ENCODE measurements at regions not wholly inside any gene's neighbourhood (a gene's known extent, or its start where the extent isn't known, plus 50 kb on each side); places are given as distances from the start of the nearest gene placed in this dataset.

DNA sequence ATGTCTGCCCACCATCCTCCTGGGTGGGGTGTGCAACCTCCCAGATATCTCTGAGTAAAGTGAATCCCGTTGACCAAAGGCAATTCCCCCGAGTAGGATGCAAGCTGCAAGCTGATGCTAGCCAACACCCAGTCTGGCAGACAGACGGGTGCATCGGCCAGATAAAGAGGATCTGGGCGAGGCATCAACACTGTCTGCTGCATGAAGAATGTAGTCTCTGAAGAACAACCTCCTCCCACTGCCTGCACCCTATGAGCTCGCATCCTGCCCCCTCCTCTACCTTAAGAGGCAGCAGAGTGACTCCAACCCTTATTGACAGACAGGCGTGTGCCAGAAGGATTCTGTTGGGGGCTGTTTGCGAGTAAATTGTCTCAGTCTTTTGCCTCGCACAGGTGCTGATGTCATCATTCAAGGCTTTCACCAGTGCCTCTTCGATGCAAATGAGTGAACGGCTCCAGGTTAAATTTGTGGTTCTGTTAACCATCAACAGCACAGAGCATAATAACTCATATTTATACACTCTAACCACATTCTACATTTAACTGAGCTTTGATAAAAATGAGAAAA lies 546.9 kb downstream of the BCOR start:
- TF ChIP-seq EZH2 (IDR thresholded peaks at IDR 0.05; ENCODE audit: low read length, unreplicated experiment) (no peak), EZH2phosphoT487 (IDR thresholded peaks at IDR 0.05; ENCODE audit: borderline replicate concordance, low read length) (no peak)
- TF ChIP-seq, protein P1, sequence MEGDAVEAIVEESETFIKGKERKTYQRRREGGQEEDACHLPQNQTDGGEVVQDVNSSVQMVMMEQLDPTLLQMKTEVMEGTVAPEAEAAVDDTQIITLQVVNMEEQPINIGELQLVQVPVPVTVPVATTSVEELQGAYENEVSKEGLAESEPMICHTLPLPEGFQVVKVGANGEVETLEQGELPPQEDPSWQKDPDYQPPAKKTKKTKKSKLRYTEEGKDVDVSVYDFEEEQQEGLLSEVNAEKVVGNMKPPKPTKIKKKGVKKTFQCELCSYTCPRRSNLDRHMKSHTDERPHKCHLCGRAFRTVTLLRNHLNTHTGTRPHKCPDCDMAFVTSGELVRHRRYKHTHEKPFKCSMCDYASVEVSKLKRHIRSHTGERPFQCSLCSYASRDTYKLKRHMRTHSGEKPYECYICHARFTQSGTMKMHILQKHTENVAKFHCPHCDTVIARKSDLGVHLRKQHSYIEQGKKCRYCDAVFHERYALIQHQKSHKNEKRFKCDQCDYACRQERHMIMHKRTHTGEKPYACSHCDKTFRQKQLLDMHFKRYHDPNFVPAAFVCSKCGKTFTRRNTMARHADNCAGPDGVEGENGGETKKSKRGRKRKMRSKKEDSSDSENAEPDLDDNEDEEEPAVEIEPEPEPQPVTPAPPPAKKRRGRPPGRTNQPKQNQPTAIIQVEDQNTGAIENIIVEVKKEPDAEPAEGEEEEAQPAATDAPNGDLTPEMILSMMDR (conservative IDR thresholded peaks at IDR 0.05; ENCODE audit: low read depth, low read length), result no peak
